NCI-H2196 treated with DMSO at 0.1 percent for 48 hours (cell line): ENCODE measurements at regions not wholly inside any gene's neighbourhood (a gene's known extent, or its start where the extent isn't known, plus 50 kb on each side); places are given as distances from the start of the nearest gene placed in this dataset.

Experiments
- DNase-seq: peaks from one replicate; lab custom pipeline; 2025; ENCODE audit not compliant: unreplicated experiment; lab: John Stamatoyannopoulos, UW

DNA sequence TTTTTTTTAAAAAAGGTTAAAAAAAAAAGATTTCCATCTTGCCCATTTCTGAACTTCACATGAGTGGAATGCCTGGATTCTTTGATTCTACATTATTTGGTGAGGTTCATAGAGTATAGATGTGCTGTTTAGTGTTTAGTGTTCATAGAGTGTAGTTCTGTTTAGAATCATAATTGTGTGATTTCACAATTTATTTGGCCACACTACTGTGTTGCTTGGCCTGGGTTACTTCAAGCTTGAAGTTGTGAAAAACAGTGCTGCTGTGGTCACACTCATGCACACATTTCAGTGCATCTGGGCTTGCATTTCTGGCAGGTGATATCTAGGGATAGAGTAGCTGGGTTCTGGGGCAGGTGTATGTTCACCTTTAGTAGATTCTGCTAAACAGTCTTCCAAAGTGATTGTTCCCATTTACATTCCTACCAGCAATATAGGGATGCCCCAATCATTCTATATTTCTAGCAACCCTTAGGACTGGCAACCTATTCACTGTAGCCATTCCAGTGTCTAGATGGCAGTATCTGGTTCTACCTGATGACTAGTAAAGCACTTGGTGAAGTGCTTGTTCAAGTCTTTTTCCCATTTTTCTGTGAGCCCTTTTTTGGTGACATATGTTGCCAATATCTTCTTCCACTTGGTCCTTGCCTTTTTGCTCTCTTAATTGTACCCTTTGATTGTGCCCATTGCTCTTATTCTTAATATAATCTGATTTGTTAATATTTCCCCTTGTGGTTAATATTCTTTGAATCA is 50.6 kb upstream of the RBFOX3 start:
- DNase-seq = no peak
